Spleen (tissue), 11 donors: ENCODE measurements at regions not wholly inside any gene's neighbourhood (a gene's known extent, or its start where the extent isn't known, plus 50 kb on each side); places are given as distances from the start of the nearest gene placed in this dataset.
A peak's percentile ranks its signal among the peaks of the same experiment; 100 is the strongest.

Experiments
- DNase-seq: peaks from one replicate; pipeline ENCODE4 v3.0.0-alpha.2; 2020
- H3K27ac ChIP-seq, 8 donors: fragments of 200-600 bp; sonication (generic) in 7 of 8; 1 replicate in 4 of 8; 2 replicates in 4 of 8; pipeline versions ENCODE4 v1.5.0 to v1.8.0; 2016 to 2021; ENCODE audit warnings: inconsistent platforms in 4 of 8, mild to moderate bottlenecking in 4 of 8, moderate library complexity in 1 of 8
- H3K27me3 ChIP-seq, 7 donors: fragments of 200-600 bp; sonication (generic) in 6 of 7; replicated peaks in 1 of 7; 1 replicate in 4 of 7; 2 replicates in 3 of 7; pipeline versions ENCODE4 v1.5.0 to v1.8.0; 2016 to 2021; ENCODE audit warnings: inconsistent platforms in 3 of 7, mild to moderate bottlenecking in 1 of 7
- H3K36me3 ChIP-seq, 6 donors: fragments of 200-600 bp; sonication (generic) in 5 of 6; 1 replicate in 4 of 6; 2 replicates in 2 of 6; pipeline versions ENCODE4 v1.5.0 to v1.8.0; 2016 to 2021; ENCODE audit warnings: inconsistent platforms in 2 of 6
- H3K4me1 ChIP-seq, 6 donors: fragments of 200-600 bp; sonication (generic) in 5 of 6; 1 replicate in 3 of 6; 2 replicates in 3 of 6; pipeline versions ENCODE4 v1.5.0 to v1.8.0; 2016 to 2021; ENCODE audit warnings: inconsistent platforms in 3 of 6
- H3K4me3 ChIP-seq, 8 donors: fragments of 200-600 bp; sonication (generic) in 7 of 8; 1 replicate in 4 of 8; 2 replicates in 4 of 8; pipeline versions ENCODE4 v1.5.0 to v1.8.0; 2016 to 2021; ENCODE audit warnings: inconsistent platforms in 4 of 8, mild to moderate bottlenecking in 4 of 8, moderate library complexity in 2 of 8
- H3K9me3 ChIP-seq, 8 donors: fragments of 200-600 bp; sonication (generic) in 7 of 8; 1 replicate in 4 of 8; 2 replicates in 4 of 8; pipeline versions ENCODE4 v1.5.0 to v1.8.0; 2016 to 2021; ENCODE audit warnings: inconsistent platforms in 4 of 8
- CTCF ChIP-seq, 11 experiments: fragments of 200-600 bp in 7 of 11; fragments of 450-650 bp in 4 of 11; sonication (generic) in 4 of 11; IDR thresholded peaks in 8 of 11; conservative IDR thresholded peaks in 3 of 11; 1 replicate in 7 of 11; 2 replicates in 4 of 11; pipeline versions ENCODE4 v1.4.0 to v1.8.0; 2016 to 2021; ENCODE audit warnings: antibody characterized with exemption in 11 of 11, inconsistent platforms in 4 of 11, mild to moderate bottlenecking in 1 of 11
- POLR2A ChIP-seq, 3 donors: fragments of 450-650 bp; IDR thresholded peaks; one replicate each; pipeline ENCODE4 v1.5.1; 2017; ENCODE audit warnings: antibody characterized with exemption in 3 of 3, mild to moderate bottlenecking in 1 of 3
- POLR2AphosphoS5 ChIP-seq, 3 donors: sonication (generic); formaldehyde crosslinking; IDR thresholded peaks; one replicate each; pipeline ENCODE4 v1.5.1; 2017; ENCODE audit warnings: antibody characterized with exemption in 3 of 3
- WGBS, 5 donors: extraction: QIAGEN DNeasy Blood & Tissue Kit in 3 of 5; methylation state at CpG; one replicate each; pipeline versions ENCODE4 v1.1.5 to v1.1.7; 2013 to 2018; 5-methylcytosine and 5-hydroxymethylcytosine counted together
- intact Hi-C: fragments of 100-400 bp; cut with DNase I; formaldehyde crosslinking; loops from one replicate; pipeline ENCODE4 v1.15.0; 2023; ENCODE audit warnings: low total_unique reads
- donor health status: healthy with polysubstance abuse.
- donor health status: DM: no; HTN: no; CAD: no; lungs with moderate emphysema.
- donor health status: DM: no; HTN: no; CAD: no.
- donor health status: Bipolar disorder and iron deficiency.
- donor health status: healthy.
- donor health status: DM: no; HTN: no; CAD: no.
- donor health status: DM: yes; HTN: yes; CAD: no.

GRCh38 chr14:101495827-101496775 lies 65.2 kb upstream of the DIO3 start:
- Histone ChIP-seq H3K4me3 (no peak overlapping the region), H3K36me3 (no peaks in the 10 kb centered on the region), H3K27ac (no peak overlapping the region), H3K4me1 (no peaks in the 10 kb centered on the region), H3K27me3 (peaks cover 0 to 51% (median 0%) of the 10 kb centered on the region in 7 donors), H3K9me3 (peaks cover 0 to 8% (median 0%) of the 10 kb centered on the region in 8 donors)
- DNase-seq = peak; percentile 53
- 64 to 76% (median 67%) methylated on average over 23 to 30 of the region's 30 CpGs for WGBS, 5 donors
- TF ChIP-seq POLR2AphosphoS5 (IDR thresholded peaks at IDR 0.05) (no peak), CTCF (IDR thresholded peaks at IDR 0.05 in 8 of 11, conservative IDR thresholded peaks at IDR 0.05 in 3 of 11) (no peak), POLR2A (IDR thresholded peaks at IDR 0.05) (no peak)
- intact Hi-C loops = no loop called here

GRCh38 chr14:101496776-101497683 lies 64.3 kb upstream of the DIO3 start:
- 49 to 63% (median 53%) methylated on average over 16 of the region's 16 CpGs for WGBS, 5 donors
- peaks cover 0 to 8% (median 0%) of the 10 kb centered on the region in 8 donors for H3K9me3 ChIP-seq
- peak; percentile 25 for DNase-seq
- H3K4me3 ChIP-seq = no peak overlapping the region
- TF ChIP-seq POLR2AphosphoS5 (IDR thresholded peaks at IDR 0.05) (no peak), CTCF (IDR thresholded peaks at IDR 0.05 in 8 of 11, conservative IDR thresholded peaks at IDR 0.05 in 3 of 11) (no peak), POLR2A (IDR thresholded peaks at IDR 0.05) (no peak)
- peaks cover 0 to 53% (median 0%) of the 10 kb centered on the region in 7 donors for H3K27me3 ChIP-seq
- no peaks in the 10 kb centered on the region for H3K4me1 ChIP-seq
- intact Hi-C loops = no loop called here
- no peak overlapping the region for H3K27ac ChIP-seq
- no peaks in the 10 kb centered on the region for H3K36me3 ChIP-seq

- DNase-seq = peak; percentile 42
- H3K36me3 ChIP-seq = no peaks in the 10 kb centered on the region
- no peaks in the 10 kb centered on the region for H3K4me1 ChIP-seq
- H3K4me3 ChIP-seq = no peak overlapping the region
- intact Hi-C loops = no loop called here
- H3K9me3 ChIP-seq = peaks cover 0 to 5% (median 0%) of the 10 kb centered on the region in 8 donors
- no peak for TF ChIP-seq POLR2A (IDR thresholded peaks at IDR 0.05)
- no peak for TF ChIP-seq POLR2AphosphoS5 (IDR thresholded peaks at IDR 0.05)
- no peak for TF ChIP-seq CTCF (IDR thresholded peaks at IDR 0.05 in 8 of 11, conservative IDR thresholded peaks at IDR 0.05 in 3 of 11)
- peaks cover 0 to 48% (median 0%) of the 10 kb centered on the region in 7 donors for H3K27me3 ChIP-seq
- no peak overlapping the region for H3K27ac ChIP-seq
- 80 to 88% (median 83%) methylated on average over 23 of the region's 23 CpGs for WGBS, 5 donors
Observed at GRCh38 chr14:101497684-101498525, 63.4 kb upstream of the DIO3 start.
